ENCODE measurements at regions not wholly inside any gene's neighbourhood (a gene's known extent, or its start where the extent isn't known, plus 50 kb on each side); places are given as distances from the start of the nearest gene placed in this dataset.

GRCh38 chr4:11485926-11486325, 57.2 kb upstream of the HS3ST1 start:
- TF ChIP-seq CTCF (IDR thresholded peaks at IDR 0.05 in 2 of 3, conservative IDR thresholded peaks at IDR 0.05 in 1 of 3; ENCODE audit: borderline replicate concordance in 1 of 3, insufficient read depth in 1 of 3, low read depth in 2 of 3, low read length in 2 of 3) (no peak), EGR1 (IDR thresholded peaks at IDR 0.05; ENCODE audit: low read depth) (no peak), POLR2A (IDR thresholded peaks at IDR 0.05; ENCODE audit: borderline replicate concordance, extremely low read depth, insufficient read depth, insufficient read length) (no peak), MAX (IDR thresholded peaks at IDR 0.05) (no peak), CEBPB (IDR thresholded peaks at IDR 0.05; ENCODE audit: low read depth) (no peak), SRF (IDR thresholded peaks at IDR 0.05; ENCODE audit: low read depth) (no peak), ZNF274 (IDR thresholded peaks at IDR 0.05; ENCODE audit: low read depth, low read length) (no peak), FOSL1 (IDR thresholded peaks at IDR 0.05; ENCODE audit: low read depth) (no peak)
- TF ChIP-seq, protein P1, sequence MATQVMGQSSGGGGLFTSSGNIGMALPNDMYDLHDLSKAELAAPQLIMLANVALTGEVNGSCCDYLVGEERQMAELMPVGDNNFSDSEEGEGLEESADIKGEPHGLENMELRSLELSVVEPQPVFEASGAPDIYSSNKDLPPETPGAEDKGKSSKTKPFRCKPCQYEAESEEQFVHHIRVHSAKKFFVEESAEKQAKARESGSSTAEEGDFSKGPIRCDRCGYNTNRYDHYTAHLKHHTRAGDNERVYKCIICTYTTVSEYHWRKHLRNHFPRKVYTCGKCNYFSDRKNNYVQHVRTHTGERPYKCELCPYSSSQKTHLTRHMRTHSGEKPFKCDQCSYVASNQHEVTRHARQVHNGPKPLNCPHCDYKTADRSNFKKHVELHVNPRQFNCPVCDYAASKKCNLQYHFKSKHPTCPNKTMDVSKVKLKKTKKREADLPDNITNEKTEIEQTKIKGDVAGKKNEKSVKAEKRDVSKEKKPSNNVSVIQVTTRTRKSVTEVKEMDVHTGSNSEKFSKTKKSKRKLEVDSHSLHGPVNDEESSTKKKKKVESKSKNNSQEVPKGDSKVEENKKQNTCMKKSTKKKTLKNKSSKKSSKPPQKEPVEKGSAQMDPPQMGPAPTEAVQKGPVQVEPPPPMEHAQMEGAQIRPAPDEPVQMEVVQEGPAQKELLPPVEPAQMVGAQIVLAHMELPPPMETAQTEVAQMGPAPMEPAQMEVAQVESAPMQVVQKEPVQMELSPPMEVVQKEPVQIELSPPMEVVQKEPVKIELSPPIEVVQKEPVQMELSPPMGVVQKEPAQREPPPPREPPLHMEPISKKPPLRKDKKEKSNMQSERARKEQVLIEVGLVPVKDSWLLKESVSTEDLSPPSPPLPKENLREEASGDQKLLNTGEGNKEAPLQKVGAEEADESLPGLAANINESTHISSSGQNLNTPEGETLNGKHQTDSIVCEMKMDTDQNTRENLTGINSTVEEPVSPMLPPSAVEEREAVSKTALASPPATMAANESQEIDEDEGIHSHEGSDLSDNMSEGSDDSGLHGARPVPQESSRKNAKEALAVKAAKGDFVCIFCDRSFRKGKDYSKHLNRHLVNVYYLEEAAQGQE (IDR thresholded peaks at IDR 0.05; ENCODE audit: low read depth), result no peak
